Vagina (tissue), 2 donors: ENCODE measurements at regions not wholly inside any gene's neighbourhood (a gene's known extent, or its start where the extent isn't known, plus 50 kb on each side); places are given as distances from the start of the nearest gene placed in this dataset.

Source experiments
- DNase-seq, 2 donors: peaks; one replicate each; pipeline ENCODE4 v3.0.0-alpha.2; 2017; ENCODE audit errors: extremely low spot score in 2 of 2
- H3K27ac ChIP-seq: fragments of 200-600 bp; sonication (generic); one replicate; pipeline ENCODE4 v1.5.1; 2019
- H3K27me3 ChIP-seq: fragments of 200-600 bp; sonication (generic); one replicate; pipeline ENCODE4 v1.5.1; 2019
- H3K36me3 ChIP-seq, 2 donors: fragments of 200-600 bp; sonication (generic); one replicate each; pipeline ENCODE4 v1.5.1; 2017 to 2019
- H3K4me1 ChIP-seq: fragments of 200-600 bp; sonication (generic); one replicate; pipeline ENCODE4 v1.5.1; 2019
- H3K4me3 ChIP-seq, 2 donors: fragments of 200-600 bp; sonication (generic); 1 replicate in 1 of 2; 2 replicates in 1 of 2; pipeline ENCODE4 v1.5.1; 2016 to 2019
- H3K9me3 ChIP-seq: fragments of 200-600 bp; sonication (generic); one replicate; pipeline ENCODE4 v1.5.1; 2019
- POLR2A ChIP-seq, 2 donors: fragments of 450-650 bp; IDR thresholded peaks; one replicate each; pipeline ENCODE4 v1.6.1; 2017; ENCODE audit warnings: antibody characterized with exemption in 2 of 2, mild to moderate bottlenecking in 2 of 2, moderate library complexity in 2 of 2
- POLR2AphosphoS5 ChIP-seq, 2 donors: sonication (generic); formaldehyde crosslinking; IDR thresholded peaks; one replicate each; pipeline ENCODE4 v1.9.0; 2017; ENCODE audit warnings: antibody characterized with exemption in 2 of 2, mild to moderate bottlenecking in 2 of 2, low read depth in 1 of 2; ENCODE audit not compliant: insufficient read depth in 1 of 2
- intact Hi-C: fragments of 100-400 bp; cut with DNase I; formaldehyde crosslinking; loops from one replicate; pipeline ENCODE4 v1.15.1; 2023
- TF ChIP-seq, protein P1 (sequence below), 3 experiments: fragments of 450-650 bp in 2 of 3; fragments of 200-600 bp in 1 of 3; sonication (generic) in 1 of 3; IDR thresholded peaks; one replicate each; pipeline ENCODE4 v1.5.1; 2017 to 2019; ENCODE audit warnings: antibody characterized with exemption in 3 of 3, mild to moderate bottlenecking in 2 of 3, moderate library complexity in 2 of 3

DNA sequence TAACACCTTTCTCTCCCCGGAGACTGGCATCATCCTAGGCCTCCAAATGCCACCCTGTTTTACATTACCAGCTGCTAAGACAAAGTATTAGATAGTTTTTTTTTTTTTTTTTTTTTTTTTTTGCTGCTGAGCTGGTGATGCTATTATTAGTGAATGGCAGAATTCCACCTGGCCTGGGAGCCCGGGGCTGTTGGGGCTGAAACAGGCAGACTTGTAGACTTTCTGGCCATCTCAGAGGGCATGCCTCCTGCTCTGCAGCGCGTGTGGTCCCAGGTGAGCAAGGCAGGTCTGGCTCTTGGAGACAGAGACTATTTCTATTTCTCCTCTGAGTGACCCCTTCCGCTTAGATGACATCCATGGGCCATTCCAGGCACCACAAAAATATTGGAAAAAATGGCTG, 104.2 kb downstream of the EMX2 start:
- H3K27ac ChIP-seq: no peak overlapping the region
- no peaks in the 10 kb centered on the region for H3K9me3 ChIP-seq
- no peaks in the 10 kb centered on the region for H3K27me3 ChIP-seq
- no peak overlapping the region for H3K4me3 ChIP-seq
- intact Hi-C loops: no loop called here
- TF ChIP-seq POLR2A (IDR thresholded peaks at IDR 0.05): no peak
- TF ChIP-seq POLR2AphosphoS5 (IDR thresholded peaks at IDR 0.05; ENCODE audit: insufficient read depth in 1 of 2, low read depth in 1 of 2): no peak
- TF ChIP-seq, protein P1, sequence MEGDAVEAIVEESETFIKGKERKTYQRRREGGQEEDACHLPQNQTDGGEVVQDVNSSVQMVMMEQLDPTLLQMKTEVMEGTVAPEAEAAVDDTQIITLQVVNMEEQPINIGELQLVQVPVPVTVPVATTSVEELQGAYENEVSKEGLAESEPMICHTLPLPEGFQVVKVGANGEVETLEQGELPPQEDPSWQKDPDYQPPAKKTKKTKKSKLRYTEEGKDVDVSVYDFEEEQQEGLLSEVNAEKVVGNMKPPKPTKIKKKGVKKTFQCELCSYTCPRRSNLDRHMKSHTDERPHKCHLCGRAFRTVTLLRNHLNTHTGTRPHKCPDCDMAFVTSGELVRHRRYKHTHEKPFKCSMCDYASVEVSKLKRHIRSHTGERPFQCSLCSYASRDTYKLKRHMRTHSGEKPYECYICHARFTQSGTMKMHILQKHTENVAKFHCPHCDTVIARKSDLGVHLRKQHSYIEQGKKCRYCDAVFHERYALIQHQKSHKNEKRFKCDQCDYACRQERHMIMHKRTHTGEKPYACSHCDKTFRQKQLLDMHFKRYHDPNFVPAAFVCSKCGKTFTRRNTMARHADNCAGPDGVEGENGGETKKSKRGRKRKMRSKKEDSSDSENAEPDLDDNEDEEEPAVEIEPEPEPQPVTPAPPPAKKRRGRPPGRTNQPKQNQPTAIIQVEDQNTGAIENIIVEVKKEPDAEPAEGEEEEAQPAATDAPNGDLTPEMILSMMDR (IDR thresholded peaks at IDR 0.05): no peak
- DNase-seq: no peak
- no peaks in the 10 kb centered on the region for H3K36me3 ChIP-seq
- H3K4me1 ChIP-seq: no peaks in the 10 kb centered on the region

DNA sequence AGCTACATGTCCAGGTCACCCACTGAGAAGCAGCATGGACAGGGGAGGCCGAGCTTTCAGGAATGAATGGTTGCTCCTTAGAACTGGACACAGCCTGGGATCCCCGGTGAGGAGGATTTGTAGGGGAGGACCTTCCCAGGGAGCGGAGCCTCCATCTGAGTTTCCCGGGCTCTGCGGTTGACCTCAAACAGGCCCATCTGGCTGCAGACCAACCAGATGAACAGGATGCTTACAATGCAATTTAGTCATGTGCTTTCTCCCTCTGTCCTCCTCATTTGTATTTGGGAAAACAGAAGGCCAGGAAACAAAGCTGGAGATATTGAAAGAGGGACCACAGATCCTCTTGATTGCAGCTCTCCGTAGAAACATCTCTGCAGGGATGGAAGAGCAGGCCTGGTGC, 104.8 kb downstream of the EMX2 start:
- H3K9me3 ChIP-seq: no peaks in the 10 kb centered on the region
- no peak overlapping the region for H3K4me3 ChIP-seq
- H3K36me3 ChIP-seq: no peaks in the 10 kb centered on the region
- DNase-seq: no peak
- TF ChIP-seq POLR2A (IDR thresholded peaks at IDR 0.05) (no peak), POLR2AphosphoS5 (IDR thresholded peaks at IDR 0.05; ENCODE audit: insufficient read depth in 1 of 2, low read depth in 1 of 2) (no peak)
- TF ChIP-seq, protein P1 (IDR thresholded peaks at IDR 0.05): no peak
- no peak overlapping the region for H3K27ac ChIP-seq
- H3K27me3 ChIP-seq: no peaks in the 10 kb centered on the region
- H3K4me1 ChIP-seq: no peaks in the 10 kb centered on the region
- intact Hi-C loops: no loop called here

DNA sequence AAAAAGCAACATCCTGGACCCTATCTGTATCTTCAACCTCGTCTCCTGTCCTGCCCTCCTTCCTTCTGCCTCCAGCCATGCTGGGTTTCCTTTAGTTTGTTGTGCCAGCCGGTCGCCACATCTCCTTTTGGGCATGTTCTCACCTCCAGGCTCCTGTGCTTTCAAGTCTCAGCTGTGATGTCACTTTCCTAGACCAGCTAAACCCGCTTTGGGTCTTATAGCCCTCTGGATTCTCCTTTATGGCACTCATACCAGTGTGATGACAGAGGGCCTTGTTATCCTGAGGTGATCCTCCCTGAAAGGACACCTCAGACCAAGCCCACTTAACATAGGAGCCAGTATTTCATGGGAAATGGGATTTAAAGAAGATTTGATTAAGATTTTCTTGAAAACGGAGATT, 108.6 kb downstream of the EMX2 start:
- TF ChIP-seq POLR2AphosphoS5 (IDR thresholded peaks at IDR 0.05; ENCODE audit: insufficient read depth in 1 of 2, low read depth in 1 of 2) (no peak), POLR2A (IDR thresholded peaks at IDR 0.05) (no peak)
- TF ChIP-seq, protein P1 (IDR thresholded peaks at IDR 0.05): no peak
- no peak for DNase-seq
- H3K4me1 ChIP-seq: no peaks in the 10 kb centered on the region
- no peaks in the 10 kb centered on the region for H3K27me3 ChIP-seq
- peaks cover 6% of the 10 kb centered on the region for H3K9me3 ChIP-seq
- no peaks in the 10 kb centered on the region for H3K36me3 ChIP-seq
- H3K27ac ChIP-seq: no peak overlapping the region
- H3K4me3 ChIP-seq: no peak overlapping the region
- intact Hi-C loops: no loop called here

DNA sequence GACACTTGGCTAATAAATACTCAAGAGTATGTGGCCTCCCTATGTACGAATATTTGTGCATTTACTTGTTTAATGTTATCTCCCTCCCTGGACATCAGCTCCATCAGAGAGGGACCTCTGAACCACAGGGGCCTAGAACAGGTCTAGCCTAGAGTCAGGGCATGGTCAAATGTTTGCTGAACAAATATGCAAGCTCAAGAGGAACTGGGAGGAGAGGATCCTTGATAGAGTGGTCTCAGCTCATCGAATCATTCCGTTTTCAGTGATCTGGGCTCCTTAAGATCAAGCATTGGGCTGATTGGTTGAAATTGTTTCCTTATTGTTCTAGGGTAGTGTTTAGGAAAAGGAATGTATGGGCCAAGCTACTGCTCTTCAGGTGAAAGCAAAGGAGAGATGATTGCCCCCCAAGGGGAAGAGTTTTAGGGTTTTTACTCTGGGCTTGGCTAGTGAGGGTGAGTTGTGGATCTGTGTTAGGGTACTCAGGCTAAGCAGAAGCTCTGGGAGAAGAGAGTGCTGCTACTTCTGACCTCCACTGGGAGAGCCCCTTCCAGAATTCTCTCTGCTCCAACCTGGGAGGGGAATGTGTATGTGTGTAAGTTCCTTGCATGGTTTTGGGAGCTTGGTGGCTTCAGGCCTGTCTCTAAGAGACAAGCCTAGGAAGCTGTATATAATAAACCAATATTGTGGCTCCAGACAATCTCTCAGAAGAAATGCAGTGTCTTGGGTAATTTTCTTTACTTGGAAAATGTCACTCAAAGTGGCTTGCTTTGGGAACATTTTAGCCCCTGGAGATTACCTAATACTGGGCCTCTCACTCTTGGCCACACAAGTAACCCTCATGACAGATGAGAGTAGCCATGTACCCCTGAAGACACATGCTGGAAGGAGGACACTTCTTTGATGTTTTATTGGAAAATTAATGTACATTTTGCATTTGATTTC, 110.0 kb downstream of the EMX2 start:
- no peaks in the 10 kb centered on the region for H3K27me3 ChIP-seq
- H3K36me3 ChIP-seq: no peaks in the 10 kb centered on the region
- peaks cover 6% of the 10 kb centered on the region for H3K9me3 ChIP-seq
- intact Hi-C loops: no loop called here
- no peaks in the 10 kb centered on the region for H3K4me1 ChIP-seq
- DNase-seq: peak in 1 of 2 donors; percentile 44
- no peak overlapping the region for H3K27ac ChIP-seq
- TF ChIP-seq, protein P1 (IDR thresholded peaks at IDR 0.05): no peak
- no peak for TF ChIP-seq POLR2AphosphoS5 (IDR thresholded peaks at IDR 0.05; ENCODE audit: insufficient read depth in 1 of 2, low read depth in 1 of 2)
- TF ChIP-seq POLR2A (IDR thresholded peaks at IDR 0.05): no peak
- no peak overlapping the region for H3K4me3 ChIP-seq

DNA sequence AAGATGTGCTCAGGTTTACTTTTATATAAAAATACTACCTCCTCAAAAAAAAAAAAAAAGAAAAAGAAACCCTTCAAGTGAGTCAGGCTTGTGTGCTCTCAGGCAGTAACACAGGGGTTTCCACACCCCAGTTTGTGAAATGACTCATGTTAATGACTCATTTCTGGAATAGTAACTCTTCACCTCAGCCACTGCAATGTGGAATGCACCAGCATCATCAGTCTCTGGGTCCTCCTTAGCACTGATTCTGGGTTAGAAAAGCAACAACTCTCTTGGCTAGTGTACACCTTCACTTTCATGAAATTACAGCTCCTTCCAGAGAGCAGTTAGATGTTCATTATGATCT, 110.6 kb downstream of the EMX2 start:
- no peaks in the 10 kb centered on the region for H3K27me3 ChIP-seq
- peaks cover 6% of the 10 kb centered on the region for H3K9me3 ChIP-seq
- H3K27ac ChIP-seq: no peak overlapping the region
- no peak for TF ChIP-seq POLR2A (IDR thresholded peaks at IDR 0.05)
- TF ChIP-seq POLR2AphosphoS5 (IDR thresholded peaks at IDR 0.05; ENCODE audit: insufficient read depth in 1 of 2, low read depth in 1 of 2): peak in 1 of 2 donors; percentile 39
- TF ChIP-seq, protein P1 (IDR thresholded peaks at IDR 0.05): no peak
- DNase-seq: no peak
- intact Hi-C loops: no loop called here
- H3K4me1 ChIP-seq: no peaks in the 10 kb centered on the region
- H3K36me3 ChIP-seq: no peaks in the 10 kb centered on the region
- no peak overlapping the region for H3K4me3 ChIP-seq
